Prostate gland (tissue), 2 donors: ENCODE measurements at regions not wholly inside any gene's neighbourhood (a gene's known extent, or its start where the extent isn't known, plus 50 kb on each side); places are given as distances from the start of the nearest gene placed in this dataset.
"Not testable (repeated sequence)": the region's sequence is repeated elsewhere in the genome, so short reads cannot be mapped to it uniquely, and the experiment has no call there.

ENCODE experiments used
- DNase-seq: peaks from one replicate; pipeline ENCODE4 v3.0.0-alpha.2; 2019; ENCODE audit warnings: low spot score
- H3K27ac ChIP-seq, 2 donors: fragments of 200-600 bp; sonication (generic); 2 replicates each; pipeline ENCODE4 v1.5.1; 2017 to 2019
- H3K27me3 ChIP-seq: fragments of 200-600 bp; sonication (generic); replicated peaks from 2 replicates; pipeline ENCODE4 v1.5.1; 2019; ENCODE audit not compliant: insufficient read depth
- H3K36me3 ChIP-seq, 2 donors: fragments of 200-600 bp; sonication (generic); 1 replicate in 1 of 2; 2 replicates in 1 of 2; pipeline versions ENCODE4 v1.5.1 to v1.8.1; 2017 to 2019
- H3K4me1 ChIP-seq: fragments of 200-600 bp; sonication (generic); replicated peaks from 2 replicates; pipeline ENCODE4 v1.5.1; 2019
- H3K4me3 ChIP-seq, 2 donors: fragments of 200-600 bp; sonication (generic); 2 replicates each; pipeline ENCODE4 v1.5.1; 2017 to 2019
- H3K9me3 ChIP-seq: fragments of 200-600 bp; sonication (generic); 2 replicates; pipeline ENCODE4 v1.5.1; 2017
- CTCF ChIP-seq, 4 experiments: fragments of 200-600 bp in 2 of 4; fragments of 450-650 bp in 2 of 4; sonication (generic) in 2 of 4; IDR thresholded peaks; 1 replicate in 3 of 4; 2 replicates in 1 of 4; pipeline ENCODE4 v1.5.1; 2016 to 2019; ENCODE audit warnings: antibody characterized with exemption in 4 of 4, mild to moderate bottlenecking in 2 of 4, moderate library complexity in 2 of 4
- POLR2A ChIP-seq: fragments of 450-650 bp; IDR thresholded peaks from one replicate; pipeline ENCODE4 v1.6.1; 2016; ENCODE audit warnings: antibody characterized with exemption, mild to moderate bottlenecking
- POLR2AphosphoS5 ChIP-seq: sonication (generic); formaldehyde crosslinking; IDR thresholded peaks from one replicate; pipeline ENCODE4 v1.6.1; 2017; ENCODE audit warnings: antibody characterized with exemption
- WGBS: methylation state at CpG from one replicate; pipeline ENCODE4 v1.1.5; 2018; 5-methylcytosine and 5-hydroxymethylcytosine counted together
- intact Hi-C: fragments of 100-400 bp; cut with DNase I; formaldehyde crosslinking; loops from one replicate; pipeline ENCODE4 v1.14.2; 2022

- no peaks in the 10 kb centered on the region for H3K9me3 ChIP-seq
- WGBS, result 79% methylated on average over 4 of the region's 4 CpGs
- H3K4me1 ChIP-seq, result no peaks in the 10 kb centered on the region
- H3K36me3 ChIP-seq, result no peaks in the 10 kb centered on the region
- no peak overlapping the region for H3K27ac ChIP-seq
- DNase-seq, result no peak
- peaks cover 3% of the 10 kb centered on the region for H3K27me3 ChIP-seq
- no peak for TF ChIP-seq CTCF (IDR thresholded peaks at IDR 0.05)
- TF ChIP-seq POLR2A, result no peak
- no peak for TF ChIP-seq POLR2AphosphoS5
- intact Hi-C loops, result no loop called here
- no peak overlapping the region for H3K4me3 ChIP-seq
Measured at GRCh38 chr13:47705185-47705584, 295.9 kb downstream of the SUCLA2 start.

- intact Hi-C loops, result no loop called here
- no peak overlapping the region for H3K4me3 ChIP-seq
- H3K27me3 ChIP-seq, result no peaks in the 10 kb centered on the region
- 89% methylated on average over 3 of the region's 3 CpGs for WGBS
- no peaks in the 10 kb centered on the region for H3K9me3 ChIP-seq
- DNase-seq, result no peak
- H3K27ac ChIP-seq, result no peak overlapping the region
- no peaks in the 10 kb centered on the region for H3K36me3 ChIP-seq
- H3K4me1 ChIP-seq, result no peaks in the 10 kb centered on the region
- TF ChIP-seq CTCF (IDR thresholded peaks at IDR 0.05), result no peak
- no peak for TF ChIP-seq POLR2A
- TF ChIP-seq POLR2AphosphoS5, result no peak
Measured at GRCh38 chr13:47696674-47697073, 304.4 kb downstream of the SUCLA2 start.

GRCh38 chr13:47687577-47687976 is 313.5 kb downstream of the SUCLA2 start:
- H3K9me3 ChIP-seq, result no peaks in the 10 kb centered on the region
- no peaks in the 10 kb centered on the region for H3K4me1 ChIP-seq
- no peaks in the 10 kb centered on the region for H3K36me3 ChIP-seq
- H3K27me3 ChIP-seq, result no peaks in the 10 kb centered on the region
- TF ChIP-seq CTCF (IDR thresholded peaks at IDR 0.05) (no peak), POLR2A (no peak), POLR2AphosphoS5 (no peak)
- 50% methylated on average over 2 of the region's 2 CpGs for WGBS
- no peak overlapping the region for H3K4me3 ChIP-seq
- intact Hi-C loops, result no loop called here
- no peak for DNase-seq
- H3K27ac ChIP-seq, result no peak overlapping the region

- DNase-seq, intact Hi-C loops, H3K36me3 ChIP-seq, H3K4me1 ChIP-seq, H3K27me3 ChIP-seq, H3K4me3 ChIP-seq, H3K9me3 ChIP-seq, H3K27ac ChIP-seq: not testable (repeated sequence)
- 90% methylated on average over 2 of the region's 2 CpGs for whole genome bisulfite sequencing
Measured at GRCh38 chr13:47685156-47685555, 315.9 kb downstream of the SUCLA2 start.

- DNase-seq, result no peak
- WGBS, result 68% methylated on average over 2 of the region's 2 CpGs
- TF ChIP-seq POLR2A, result no peak
- no peak for TF ChIP-seq CTCF (IDR thresholded peaks at IDR 0.05)
- no peak for TF ChIP-seq POLR2AphosphoS5
- H3K27ac ChIP-seq, result no peak overlapping the region
- H3K36me3 ChIP-seq, result no peaks in the 10 kb centered on the region
- no peaks in the 10 kb centered on the region for H3K9me3 ChIP-seq
- H3K4me3 ChIP-seq, result no peak overlapping the region
- intact Hi-C loops, result no loop called here
- no peaks in the 10 kb centered on the region for H3K27me3 ChIP-seq
- no peaks in the 10 kb centered on the region for H3K4me1 ChIP-seq
Measured at GRCh38 chr13:47680748-47681147, 320.3 kb downstream of the SUCLA2 start.
